ENCODE measurements at regions not wholly inside any gene's neighbourhood (a gene's known extent, or its start where the extent isn't known, plus 50 kb on each side); places are given as distances from the start of the nearest gene placed in this dataset.

GRCh38 chr4:186009976-186010375 lies 59.0 kb upstream of the TLR3 start:
- TF ChIP-seq, protein P1, sequence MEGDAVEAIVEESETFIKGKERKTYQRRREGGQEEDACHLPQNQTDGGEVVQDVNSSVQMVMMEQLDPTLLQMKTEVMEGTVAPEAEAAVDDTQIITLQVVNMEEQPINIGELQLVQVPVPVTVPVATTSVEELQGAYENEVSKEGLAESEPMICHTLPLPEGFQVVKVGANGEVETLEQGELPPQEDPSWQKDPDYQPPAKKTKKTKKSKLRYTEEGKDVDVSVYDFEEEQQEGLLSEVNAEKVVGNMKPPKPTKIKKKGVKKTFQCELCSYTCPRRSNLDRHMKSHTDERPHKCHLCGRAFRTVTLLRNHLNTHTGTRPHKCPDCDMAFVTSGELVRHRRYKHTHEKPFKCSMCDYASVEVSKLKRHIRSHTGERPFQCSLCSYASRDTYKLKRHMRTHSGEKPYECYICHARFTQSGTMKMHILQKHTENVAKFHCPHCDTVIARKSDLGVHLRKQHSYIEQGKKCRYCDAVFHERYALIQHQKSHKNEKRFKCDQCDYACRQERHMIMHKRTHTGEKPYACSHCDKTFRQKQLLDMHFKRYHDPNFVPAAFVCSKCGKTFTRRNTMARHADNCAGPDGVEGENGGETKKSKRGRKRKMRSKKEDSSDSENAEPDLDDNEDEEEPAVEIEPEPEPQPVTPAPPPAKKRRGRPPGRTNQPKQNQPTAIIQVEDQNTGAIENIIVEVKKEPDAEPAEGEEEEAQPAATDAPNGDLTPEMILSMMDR (IDR thresholded peaks at IDR 0.05), result no peak
- TF ChIP-seq EP300 (IDR thresholded peaks at IDR 0.05), result no peak

Measured in tibial nerve (tissue), 4 donors.